ENCODE measurements at regions not wholly inside any gene's neighbourhood (a gene's known extent, or its start where the extent isn't known, plus 50 kb on each side); places are given as distances from the start of the nearest gene placed in this dataset.

DNA sequence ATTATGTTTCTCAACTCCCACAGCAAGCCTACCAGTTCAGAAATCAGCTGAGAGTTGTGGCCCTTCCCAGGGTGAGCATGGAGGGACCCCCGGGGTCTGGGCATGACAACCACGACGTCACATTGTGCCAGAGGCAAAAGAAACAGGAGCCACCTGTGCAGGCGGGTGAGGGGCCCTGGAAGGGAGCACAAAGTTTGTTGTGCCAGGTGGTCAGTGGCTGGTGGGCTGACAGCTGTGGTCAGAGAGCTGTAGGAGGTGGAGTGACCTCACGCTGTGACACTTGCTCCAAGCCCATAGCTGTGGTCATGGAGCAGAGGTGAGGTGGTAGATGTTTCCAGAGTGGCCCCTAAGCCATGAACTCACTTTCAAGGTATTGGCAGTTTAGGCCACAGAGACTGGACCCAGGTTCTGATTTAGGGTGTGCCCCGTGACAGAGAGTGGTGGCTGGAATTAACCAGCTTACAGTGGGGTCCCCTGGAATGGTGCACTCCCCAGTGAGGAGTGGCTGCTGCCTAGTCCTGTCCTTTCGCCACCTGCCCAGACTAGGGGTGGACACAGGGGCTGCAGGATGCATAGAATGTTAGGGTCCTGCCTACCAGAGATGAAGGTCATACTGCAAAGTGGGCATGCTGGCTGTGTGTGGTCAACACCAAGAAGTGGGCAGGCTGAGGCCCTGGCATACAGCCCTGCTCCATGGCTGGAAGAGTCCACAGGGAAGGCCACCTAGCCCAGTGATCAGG is 136.4 kb downstream of the GLI2 start:
- TF ChIP-seq ZNF384 (IDR thresholded peaks at IDR 0.05) (no peak), ARNT (IDR thresholded peaks at IDR 0.05) (no peak), FOXK2 (IDR thresholded peaks at IDR 0.05) (no peak), NFRKB (IDR thresholded peaks at IDR 0.05) (no peak), HDGF (IDR thresholded peaks at IDR 0.05; ENCODE audit: borderline replicate concordance) (no peak), CTBP1 (IDR thresholded peaks at IDR 0.05; ENCODE audit: borderline replicate concordance) (no peak), L3MBTL2 (conservative IDR thresholded peaks at IDR 0.05) (no peak), ELF4 (IDR thresholded peaks at IDR 0.05) (no peak), SP1 (IDR thresholded peaks at IDR 0.05) (no peak)
- TF ChIP-seq, protein P1, sequence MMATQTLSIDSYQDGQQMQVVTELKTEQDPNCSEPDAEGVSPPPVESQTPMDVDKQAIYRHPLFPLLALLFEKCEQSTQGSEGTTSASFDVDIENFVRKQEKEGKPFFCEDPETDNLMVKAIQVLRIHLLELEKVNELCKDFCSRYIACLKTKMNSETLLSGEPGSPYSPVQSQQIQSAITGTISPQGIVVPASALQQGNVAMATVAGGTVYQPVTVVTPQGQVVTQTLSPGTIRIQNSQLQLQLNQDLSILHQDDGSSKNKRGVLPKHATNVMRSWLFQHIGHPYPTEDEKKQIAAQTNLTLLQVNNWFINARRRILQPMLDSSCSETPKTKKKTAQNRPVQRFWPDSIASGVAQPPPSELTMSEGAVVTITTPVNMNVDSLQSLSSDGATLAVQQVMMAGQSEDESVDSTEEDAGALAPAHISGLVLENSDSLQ (IDR thresholded peaks at IDR 0.05) = no peak
- DNase-seq (ENCODE audit: extremely low spot score) = no peak
- ChIA-PET CTCF (no interaction called here), POLR2A (no interaction called here)

DNA sequence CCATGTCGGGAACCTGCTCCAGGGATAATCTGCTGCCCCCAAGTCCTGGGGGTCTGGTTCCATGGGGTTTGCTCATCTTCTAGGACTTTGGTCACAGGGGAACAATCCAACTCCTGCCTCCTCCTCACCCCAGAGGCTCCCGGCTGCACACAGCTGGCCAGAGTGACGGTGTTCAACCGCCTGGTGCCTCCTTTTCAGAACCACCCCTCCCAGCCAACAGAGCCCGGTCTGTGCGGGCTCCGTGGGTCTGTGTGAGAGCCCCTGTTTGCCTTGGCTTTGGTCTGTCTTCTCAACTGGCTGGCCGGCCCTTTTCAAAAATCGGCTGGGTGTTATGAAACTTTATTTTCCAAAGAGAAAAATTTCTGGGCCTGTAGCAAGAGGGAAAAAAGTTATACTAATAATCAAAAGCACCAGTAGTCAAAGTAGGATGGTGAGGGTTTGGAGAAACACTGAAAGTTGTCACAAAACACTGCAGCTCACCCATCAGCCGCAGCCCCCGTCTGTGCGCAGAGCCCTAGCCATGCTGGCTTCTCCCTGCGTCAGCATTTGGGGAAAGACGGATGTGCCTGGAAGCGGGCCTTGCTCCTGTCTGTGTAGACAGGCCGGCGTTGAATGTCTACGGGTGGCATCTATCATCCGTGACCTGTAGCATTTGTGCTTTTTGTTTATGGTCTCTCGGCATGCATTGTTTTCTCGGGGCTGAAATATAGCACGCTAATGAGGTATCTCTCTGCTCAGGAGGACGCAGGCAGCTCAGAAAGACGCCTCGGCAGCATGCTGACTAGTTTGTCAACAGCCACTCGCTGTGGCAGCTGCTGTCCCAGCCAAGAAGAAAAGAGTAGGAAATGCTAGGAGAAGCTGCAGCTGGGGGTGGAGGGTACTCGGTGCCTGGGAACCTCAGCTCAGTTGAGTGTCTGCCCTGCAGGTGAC is 138.6 kb downstream of the GLI2 start:
- CTCF ChIA-PET = interaction anchor here (0.7 to 1.2 kb wide), 2 partner anchors 126 to 196 kb away, joined by 3 read pairs; no protein-coding TSS in a partner anchor
- POLR2A ChIA-PET = no interaction called here
- no peak for DNase-seq (ENCODE audit: extremely low spot score)
- TF ChIP-seq, protein P1 (IDR thresholded peaks at IDR 0.05) = peak; percentile 36; the same call in 1 of the 2 replicates
- no peak for TF ChIP-seq ELF4 (IDR thresholded peaks at IDR 0.05)

DNA sequence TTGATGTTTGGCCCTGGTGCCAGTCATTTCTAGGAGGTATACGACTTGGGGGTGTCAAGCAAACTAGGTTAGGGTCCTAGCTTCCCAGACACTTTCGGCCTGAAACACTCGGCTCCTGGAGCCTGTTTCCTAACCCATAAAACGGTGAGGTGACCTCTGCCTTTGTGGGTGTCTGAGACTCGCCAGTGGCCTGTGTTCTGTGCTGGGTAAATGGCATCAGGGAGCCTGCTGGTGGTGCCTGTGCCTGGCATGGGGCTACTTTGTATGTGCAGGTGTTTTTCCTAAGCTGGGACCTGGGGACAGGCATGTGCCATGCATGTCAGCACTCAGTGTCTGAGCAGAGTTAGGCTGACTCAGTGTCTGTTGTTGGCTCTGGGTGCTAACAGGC is 139.2 kb downstream of the GLI2 start:
- DNase-seq (ENCODE audit: extremely low spot score) = no peak
- TF ChIP-seq NFRKB (IDR thresholded peaks at IDR 0.05) = no peak
- TF ChIP-seq, protein P1 (IDR thresholded peaks at IDR 0.05) = no peak
- no peak for TF ChIP-seq FOXK2 (IDR thresholded peaks at IDR 0.05)
- no peak for TF ChIP-seq ARNT (IDR thresholded peaks at IDR 0.05)
- TF ChIP-seq BHLHE40 (IDR thresholded peaks at IDR 0.05; ENCODE audit: borderline replicate concordance) = no peak
- TF ChIP-seq L3MBTL2 (conservative IDR thresholded peaks at IDR 0.05) = no peak
- TF ChIP-seq ZNF384 (IDR thresholded peaks at IDR 0.05) = no peak
- TF ChIP-seq FOXA1 (IDR thresholded peaks at IDR 0.05) = no peak
- no peak for TF ChIP-seq HDGF (IDR thresholded peaks at IDR 0.05; ENCODE audit: borderline replicate concordance)
- no peak for TF ChIP-seq SP1 (IDR thresholded peaks at IDR 0.05)
- TF ChIP-seq ELF4 (IDR thresholded peaks at IDR 0.05) = no peak
- no peak for TF ChIP-seq SUZ12 (IDR thresholded peaks at IDR 0.05)
- no peak for TF ChIP-seq CTBP1 (IDR thresholded peaks at IDR 0.05; ENCODE audit: borderline replicate concordance)
- no peak for TF ChIP-seq TARDBP (IDR thresholded peaks at IDR 0.05)
- TF ChIP-seq LEF1 (IDR thresholded peaks at IDR 0.05; ENCODE audit: borderline replicate concordance) = no peak
- TF ChIP-seq FOXM1 (IDR thresholded peaks at IDR 0.05; ENCODE audit: borderline replicate concordance) = no peak
- ChIA-PET POLR2A (no interaction called here), CTCF (interaction anchor here (0.5 to 1.2 kb wide), 3 partner anchors 22 to 196 kb away, joined by 3 read pairs; no protein-coding TSS in a partner anchor)

DNA sequence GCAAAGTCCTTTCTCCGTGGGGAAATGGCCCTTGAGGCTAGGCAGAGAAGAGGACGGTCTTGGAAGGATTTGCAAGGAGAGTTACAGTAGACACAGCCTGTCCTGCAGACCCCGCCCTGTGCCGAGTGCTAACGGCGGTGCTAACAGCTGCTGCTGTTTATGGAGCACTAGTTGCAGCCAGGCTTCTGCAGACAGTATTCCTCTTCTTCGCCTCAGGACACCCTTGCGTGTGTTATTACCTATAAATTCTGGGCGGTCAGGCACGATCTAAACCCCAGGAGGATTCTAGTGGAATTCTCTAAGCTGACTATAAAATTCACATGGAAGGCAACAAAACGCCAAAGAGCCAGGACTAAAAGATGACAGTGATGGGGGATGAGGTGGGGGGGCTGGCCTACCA is 139.8 kb downstream of the GLI2 start:
- POLR2A ChIA-PET = no interaction called here
- DNase-seq (ENCODE audit: extremely low spot score) = no peak
- TF ChIP-seq FOXM1 (IDR thresholded peaks at IDR 0.05; ENCODE audit: borderline replicate concordance) (no peak), L3MBTL2 (conservative IDR thresholded peaks at IDR 0.05) (no peak), SUZ12 (IDR thresholded peaks at IDR 0.05) (no peak), HDGF (IDR thresholded peaks at IDR 0.05; ENCODE audit: borderline replicate concordance) (peak; percentile 76; the same call in 1 of the 2 replicates), TARDBP (IDR thresholded peaks at IDR 0.05) (no peak), ELF4 (IDR thresholded peaks at IDR 0.05) (no peak), LEF1 (IDR thresholded peaks at IDR 0.05; ENCODE audit: borderline replicate concordance) (no peak), ZNF384 (IDR thresholded peaks at IDR 0.05) (no peak), CTBP1 (IDR thresholded peaks at IDR 0.05; ENCODE audit: borderline replicate concordance) (peak; percentile 66), ARNT (IDR thresholded peaks at IDR 0.05) (peak; percentile 91), FOXA1 (IDR thresholded peaks at IDR 0.05) (no peak), BHLHE40 (IDR thresholded peaks at IDR 0.05; ENCODE audit: borderline replicate concordance) (no peak)
- TF ChIP-seq, protein P1 (IDR thresholded peaks at IDR 0.05) = peak; percentile 62
- CTCF ChIA-PET = interaction anchor here (0.5 to 1.5 kb wide), 4 partner anchors 8 to 362 kb away, joined by 3 to 5 read pairs (median 3); no protein-coding TSS in a partner anchor
